OCI-LY1 (cell line): ENCODE measurements at regions not wholly inside any gene's neighbourhood (a gene's known extent, or its start where the extent isn't known, plus 50 kb on each side); places are given as distances from the start of the nearest gene placed in this dataset.

Experiments used
- H2AFZ ChIP-seq: fragments of 200-600 bp; sonication (generic), shearing (Covaris generic); 2 replicates; pipeline ENCODE4 v1.6.0; 2014; ENCODE audit warnings: antibody characterized with exemption, mild to moderate bottlenecking, low read length
- H3F3A ChIP-seq: fragments of 200-600 bp; sonication (generic), shearing (Covaris generic); 2 replicates; pipeline ENCODE4 v1.6.0; 2014; ENCODE audit warnings: mild to moderate bottlenecking, antibody characterized with exemption, low read length, moderate library complexity; ENCODE audit not compliant: insufficient read depth
- H3K27ac ChIP-seq: fragments of 200-600 bp; sonication (generic); 2 replicates; pipeline ENCODE4 v1.5.1; 2014; ENCODE audit warnings: low read length, mixed run types, mild to moderate bottlenecking, low read depth; ENCODE audit not compliant: poor library complexity, severe bottlenecking
- H3K27me3 ChIP-seq: fragments of 200-600 bp; sonication (generic); 2 replicates; pipeline ENCODE4 v1.6.0; 2014; ENCODE audit warnings: antibody characterized with exemption, mild to moderate bottlenecking, low read length, moderate library complexity; ENCODE audit not compliant: insufficient read depth
- H3K36me3 ChIP-seq: fragments of 200-600 bp; sonication (generic); 2 replicates; pipeline ENCODE4 v1.6.1; 2014; ENCODE audit warnings: mild to moderate bottlenecking, antibody characterized with exemption, low read length, moderate library complexity, mixed read lengths; ENCODE audit not compliant: insufficient read depth
- H3K4me1 ChIP-seq: fragments of 200-600 bp; sonication (generic); 2 replicates; pipeline ENCODE4 v1.5.1; 2014; ENCODE audit warnings: mild to moderate bottlenecking, low read length, moderate library complexity; ENCODE audit not compliant: insufficient read depth, severe bottlenecking
- H3K4me2 ChIP-seq: fragments of 200-600 bp; sonication (generic), shearing (Covaris generic); 2 replicates; pipeline ENCODE4 v1.6.1; 2014; ENCODE audit warnings: low read length
- H3K4me3 ChIP-seq: fragments of 200-600 bp; sonication (generic); 2 replicates; pipeline ENCODE4 v1.5.1; 2014; ENCODE audit warnings: low read length, low read depth, mild to moderate bottlenecking, mixed read lengths; ENCODE audit not compliant: poor library complexity, severe bottlenecking
- H3K79me2 ChIP-seq: fragments of 200-600 bp; shearing (Covaris generic); 2 replicates; pipeline ENCODE4 v1.6.1; 2016; ENCODE audit warnings: mixed run types, low read length, mixed read lengths; ENCODE audit not compliant: insufficient read depth
- H3K9ac ChIP-seq: fragments of 200-600 bp; sonication (generic), shearing (Covaris generic); 2 replicates; pipeline ENCODE4 v1.6.1; 2014; ENCODE audit warnings: mild to moderate bottlenecking, low read length, mixed read lengths
- H3K9me2 ChIP-seq: fragments of 200-600 bp; sonication (generic), shearing (Covaris generic); 2 replicates; pipeline ENCODE4 v1.6.1; 2014; ENCODE audit warnings: low read depth, mild to moderate bottlenecking, low read length, mixed read lengths
- H3K9me3 ChIP-seq: fragments of 200-600 bp; shearing (Covaris generic); 2 replicates; pipeline ENCODE4 v1.6.1; 2014; ENCODE audit warnings: low read length, mixed read lengths
- H4K20me1 ChIP-seq: fragments of 200-600 bp; sonication (generic), shearing (Covaris generic); 2 replicates; pipeline ENCODE4 v1.6.0; 2016; ENCODE audit warnings: mild to moderate bottlenecking, low read length; ENCODE audit not compliant: insufficient read depth
- CTCF ChIP-seq: fragments of 200-600 bp; sonication (generic), shearing (Covaris generic); IDR thresholded peaks from 2 replicates; pipeline ENCODE4 v1.5.1; 2017; ENCODE audit warnings: mild to moderate bottlenecking, antibody characterized with exemption, low read length, moderate library complexity, mixed read lengths
- EZH2 ChIP-seq: fragments of 200-600 bp; sonication (generic), shearing (Covaris generic); IDR thresholded peaks from 2 replicates; pipeline ENCODE4 v1.8.0; 2017; ENCODE audit warnings: borderline replicate concordance, mixed run types, mild to moderate bottlenecking, antibody characterized with exemption, low read length, moderate library complexity, mixed read lengths

GRCh38 chr20:5433352-5433751 is 116.6 kb upstream of the PROKR2 start:
- H3K36me3 ChIP-seq = no peaks in the 10 kb centered on the region
- no peak overlapping the region for H3K4me3 ChIP-seq
- no peaks in the 10 kb centered on the region for H3K4me1 ChIP-seq
- no peaks in the 10 kb centered on the region for H3K79me2 ChIP-seq
- no peaks in the 10 kb centered on the region for H3K9me2 ChIP-seq
- no peaks in the 10 kb centered on the region for H4K20me1 ChIP-seq
- H3F3A ChIP-seq = no peaks in the 10 kb centered on the region
- H3K27ac ChIP-seq = no peak overlapping the region
- no peak overlapping the region for H3K9ac ChIP-seq
- H3K27me3 ChIP-seq = no peaks in the 10 kb centered on the region
- no peak overlapping the region for H2AFZ ChIP-seq
- TF ChIP-seq CTCF (no peak), EZH2 (no peak)
- no peaks in the 10 kb centered on the region for H3K9me3 ChIP-seq
- H3K4me2 ChIP-seq = no peak overlapping the region

GRCh38 chr20:5432030-5432429 is 115.3 kb upstream of the PROKR2 start:
- Histone ChIP-seq H3K79me2 (no peaks in the 10 kb centered on the region), H2AFZ (no peak overlapping the region), H3K4me1 (no peaks in the 10 kb centered on the region), H3K27me3 (no peaks in the 10 kb centered on the region), H3F3A (no peaks in the 10 kb centered on the region), H3K4me3 (no peak overlapping the region), H3K9me2 (no peaks in the 10 kb centered on the region), H3K36me3 (no peaks in the 10 kb centered on the region), H3K9me3 (no peaks in the 10 kb centered on the region), H3K4me2 (no peak overlapping the region), H4K20me1 (no peaks in the 10 kb centered on the region), H3K9ac (no peak overlapping the region), H3K27ac (no peak overlapping the region)
- no peak for TF ChIP-seq CTCF
- TF ChIP-seq EZH2 = no peak

- H4K20me1 ChIP-seq = no peaks in the 10 kb centered on the region
- no peak overlapping the region for H3K4me2 ChIP-seq
- H3K36me3 ChIP-seq = no peaks in the 10 kb centered on the region
- no peaks in the 10 kb centered on the region for H3K27me3 ChIP-seq
- H2AFZ ChIP-seq = no peak overlapping the region
- H3K27ac ChIP-seq = no peak overlapping the region
- no peaks in the 10 kb centered on the region for H3K9me2 ChIP-seq
- no peaks in the 10 kb centered on the region for H3K9me3 ChIP-seq
- H3K79me2 ChIP-seq = no peaks in the 10 kb centered on the region
- TF ChIP-seq EZH2 (no peak), CTCF (no peak)
- no peaks in the 10 kb centered on the region for H3F3A ChIP-seq
- H3K4me1 ChIP-seq = no peaks in the 10 kb centered on the region
- H3K9ac ChIP-seq = no peak overlapping the region
- no peak overlapping the region for H3K4me3 ChIP-seq
These were observed 113.9 kb upstream of the PROKR2 start for GRCh38 chr20:5430670-5431069.
